ENCODE measurements at regions not wholly inside any gene's neighbourhood (a gene's known extent, or its start where the extent isn't known, plus 50 kb on each side); places are given as distances from the start of the nearest gene placed in this dataset.

GRCh38 chr1:9419369-9420041, 119.8 kb upstream of the SLC25A33 start:
- no peak for DNase-seq

- no peak for DNase-seq
These were observed 118.3 kb upstream of the SLC25A33 start for GRCh38 chr1:9420835-9421532.

- DNase-seq = no peak
These were observed 117.8 kb upstream of the SLC25A33 start for GRCh38 chr1:9421533-9421873.

GRCh38 chr1:9422321-9422720, 116.9 kb upstream of the SLC25A33 start:
- no peak for DNase-seq

DNA sequence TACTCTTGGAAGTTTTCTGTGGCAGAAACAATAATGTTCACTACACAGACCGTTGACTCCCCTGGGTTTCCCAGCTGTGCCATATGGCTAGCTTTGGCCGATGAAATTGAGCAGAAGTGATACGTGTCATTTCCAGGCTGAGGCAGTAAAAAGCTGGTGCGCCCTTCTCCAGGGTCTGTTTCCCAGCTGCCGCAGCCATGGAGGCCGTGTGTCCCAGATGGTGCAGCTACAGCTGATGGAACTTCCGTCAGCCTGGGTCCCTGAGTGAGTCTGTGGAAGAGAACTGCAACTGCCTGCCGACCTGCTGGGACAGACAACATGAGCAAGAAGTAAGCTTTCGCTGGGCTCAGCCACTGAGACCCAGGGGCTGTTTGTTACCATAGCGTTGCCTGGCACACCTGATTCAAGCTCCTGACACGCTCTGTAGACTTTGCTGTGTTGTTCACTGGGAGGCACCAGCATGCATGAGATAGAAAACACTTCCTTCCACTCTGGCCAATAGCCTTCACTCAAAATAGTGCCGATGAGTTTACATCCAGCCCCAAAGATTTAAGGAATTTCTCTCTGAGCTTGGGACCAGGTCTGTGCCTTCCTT, 116.3 kb upstream of the SLC25A33 start:
- no peak for DNase-seq

- no peak for DNase-seq
These were observed 115.0 kb upstream of the SLC25A33 start for GRCh38 chr1:9424261-9424660.

DNA sequence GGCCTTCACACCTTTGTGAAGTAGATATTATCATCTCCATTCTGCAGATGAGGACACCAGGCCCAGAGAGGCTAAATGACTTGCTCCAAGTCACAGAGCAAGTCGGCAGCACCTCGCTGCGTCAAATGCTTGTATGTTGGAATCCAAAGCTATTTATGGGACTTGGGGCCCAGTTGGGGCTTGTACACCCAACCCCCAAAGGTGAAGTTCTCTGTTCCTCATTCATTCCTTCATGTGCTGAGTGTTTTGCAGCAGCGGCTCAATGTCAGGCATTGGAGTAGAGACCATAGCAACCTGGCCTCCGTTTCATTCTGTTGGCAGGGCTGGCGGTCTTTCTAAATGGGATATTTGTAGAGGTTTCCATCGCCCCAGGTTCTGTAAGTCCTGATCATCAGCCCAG, 113.4 kb upstream of the SLC25A33 start:
- DNase-seq = no peak

DNA sequence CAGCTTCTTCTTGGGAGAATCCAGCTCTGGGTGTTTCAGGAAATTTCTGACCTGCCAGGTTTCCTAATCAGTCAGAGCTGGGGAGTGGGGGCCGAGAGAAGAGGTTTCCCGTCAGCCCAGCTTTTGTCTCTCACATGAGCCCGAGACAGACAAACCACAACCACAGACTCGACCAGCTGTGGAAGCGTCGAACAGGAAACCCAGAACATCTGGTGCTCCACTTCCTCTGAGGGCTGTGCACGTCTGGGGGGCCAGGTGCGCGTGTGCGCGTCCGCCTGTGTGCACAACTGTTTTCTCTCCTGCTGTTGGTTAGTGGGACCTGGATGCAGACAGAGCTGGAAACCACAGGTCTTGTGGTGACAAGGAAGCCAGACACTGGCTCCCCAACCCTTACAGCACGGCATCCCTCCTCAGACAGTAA, 113.0 kb upstream of the SLC25A33 start:
- no peak for DNase-seq

GRCh38 chr1:9427388-9427787, 111.9 kb upstream of the SLC25A33 start:
- DNase-seq = no peak

DNA sequence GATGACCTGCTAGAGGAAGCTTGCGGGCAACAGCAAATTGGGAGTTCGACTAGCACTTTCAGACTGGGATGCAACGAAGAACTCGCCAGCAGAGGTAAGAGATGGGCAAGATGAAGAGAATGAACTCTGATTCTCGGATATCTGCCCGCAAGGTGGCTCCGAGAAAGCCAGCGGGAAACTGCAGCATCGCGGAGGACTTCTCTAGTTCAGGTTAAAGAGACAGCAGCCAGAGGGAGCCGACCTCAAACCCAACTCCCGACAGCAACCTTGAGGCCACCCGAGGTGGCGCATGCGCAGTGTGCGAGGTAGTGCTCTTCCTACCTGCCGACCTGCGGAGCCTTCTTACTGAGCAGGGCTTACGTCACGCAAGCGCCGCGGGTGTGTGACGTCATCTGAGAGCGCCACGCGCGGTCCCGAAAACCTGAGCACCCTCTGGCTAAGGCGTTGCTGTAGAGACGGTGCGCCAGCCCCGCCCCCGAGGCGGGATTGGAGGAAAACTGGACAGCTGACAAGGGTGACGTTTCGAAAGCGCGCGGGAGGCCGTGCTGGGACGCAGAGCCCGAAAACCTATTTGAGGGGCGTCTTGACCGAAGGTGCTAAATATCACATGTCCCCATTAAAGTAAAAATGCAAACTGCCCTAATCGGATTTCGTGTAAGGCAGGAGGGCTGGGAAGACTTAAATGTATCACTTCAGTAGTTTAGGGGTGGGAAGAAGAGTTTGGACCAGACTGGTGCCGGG, 110.5 kb upstream of the SLC25A33 start:
- DNase-seq = peak; percentile 97

- no peak for DNase-seq
These were observed 109.9 kb upstream of the SLC25A33 start for GRCh38 chr1:9429342-9429711.

DNA sequence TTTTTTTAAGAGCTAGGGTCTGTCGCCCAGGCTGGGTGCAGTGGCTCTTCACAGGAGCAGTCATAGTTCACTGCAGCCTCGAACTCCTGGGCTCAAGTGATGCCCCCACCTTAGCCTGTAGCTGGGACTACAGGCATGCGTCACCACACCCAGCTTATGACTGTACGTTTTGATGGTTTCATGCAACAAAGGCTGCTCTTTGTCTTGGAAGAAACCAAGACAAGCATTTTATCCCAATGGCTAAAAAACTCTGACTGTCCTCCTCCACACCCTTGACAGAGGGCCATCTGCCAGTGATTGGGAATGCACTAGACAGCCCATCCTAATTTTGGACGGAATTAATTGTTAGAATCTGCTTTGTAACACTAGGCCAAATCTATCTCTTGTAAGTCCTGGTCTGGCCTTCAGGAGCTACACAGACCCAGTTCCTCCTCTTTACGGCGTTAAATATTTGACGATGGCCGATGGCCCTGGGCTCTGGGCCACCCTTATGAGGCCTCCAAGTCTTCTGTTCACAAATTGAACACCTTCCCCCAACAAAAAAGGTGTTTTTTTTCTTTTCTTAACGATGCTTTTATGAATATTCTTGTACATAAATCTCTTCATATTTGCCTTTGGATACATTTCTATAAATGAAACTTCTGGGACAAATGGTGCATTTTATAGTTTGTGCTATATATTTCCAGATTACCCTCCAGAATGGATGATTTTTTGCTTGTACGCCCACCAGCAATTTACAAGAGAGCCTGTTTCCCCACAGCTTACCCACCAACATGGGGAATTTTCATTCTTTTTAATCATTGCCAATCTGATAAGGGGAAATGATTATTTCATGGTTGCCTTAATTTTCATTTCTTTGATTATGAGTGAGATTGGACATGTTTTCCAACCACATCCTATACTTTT, 104.8 kb upstream of the SLC25A33 start:
- no peak for DNase-seq

DNA sequence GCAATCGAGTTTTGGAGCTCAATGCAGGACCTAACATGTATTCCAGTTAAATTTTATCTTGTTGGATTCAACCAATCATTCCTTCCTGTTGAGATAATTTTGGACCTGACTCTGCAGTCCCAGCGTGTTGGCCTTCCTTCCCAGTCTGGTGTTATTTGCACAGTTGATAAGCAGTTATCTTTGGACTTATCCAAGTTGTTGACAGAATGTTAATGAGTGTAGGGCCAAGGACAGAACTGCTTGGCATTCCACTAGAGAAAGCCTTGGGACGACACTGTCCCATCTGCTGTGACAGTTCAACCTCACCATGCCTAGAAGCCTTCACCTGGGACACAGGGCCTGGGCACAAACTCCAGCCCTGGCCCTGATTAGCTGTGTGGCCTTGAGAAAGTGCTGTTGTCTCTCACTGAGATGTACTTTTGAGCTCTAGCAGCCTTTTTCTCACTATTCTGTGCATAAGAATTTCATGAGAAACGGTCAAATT, 104.1 kb upstream of the SLC25A33 start:
- DNase-seq = no peak

- no peak for DNase-seq
These were observed 103.2 kb upstream of the SLC25A33 start for GRCh38 chr1:9435854-9436640.

- peak; percentile 54 for DNase-seq
These were observed 101.3 kb upstream of the SLC25A33 start for GRCh38 chr1:9437961-9438430.

- DNase-seq = peak; percentile 85
These were observed 100.7 kb upstream of the SLC25A33 start for GRCh38 chr1:9438431-9439073.

DNA sequence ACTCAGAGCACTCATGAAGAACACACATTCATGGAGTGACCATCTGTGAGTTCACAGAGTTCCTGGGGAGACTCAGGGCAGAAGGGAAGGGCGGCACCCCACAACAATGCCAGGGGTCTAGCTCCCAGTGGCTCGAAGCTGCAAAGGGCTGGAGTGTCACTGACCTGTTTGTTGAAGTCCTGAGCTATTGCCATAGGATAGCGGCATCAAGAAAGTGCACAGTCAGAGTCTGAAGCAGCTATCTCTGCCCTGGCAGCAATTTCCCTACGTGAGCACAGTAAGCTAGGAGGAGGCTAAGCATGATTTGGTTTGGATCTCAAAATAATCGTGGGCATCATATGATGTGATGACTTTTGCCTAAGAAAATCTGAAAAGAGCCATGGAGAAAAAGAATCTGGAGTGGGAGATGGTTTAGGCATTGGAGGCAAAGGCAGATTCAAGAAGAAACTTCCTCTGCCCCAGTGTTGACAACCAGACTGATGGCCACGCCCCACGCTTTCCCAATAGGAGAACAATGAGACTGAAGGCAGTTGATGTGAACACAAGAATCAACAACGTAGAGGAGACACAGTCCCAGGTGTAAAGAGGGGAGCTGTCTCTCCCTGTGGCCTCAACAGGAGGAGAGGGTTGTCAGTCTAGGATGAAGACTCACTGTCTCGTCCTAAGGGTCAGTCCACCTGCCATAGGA, 100.0 kb upstream of the SLC25A33 start:
- no peak for DNase-seq

DNA sequence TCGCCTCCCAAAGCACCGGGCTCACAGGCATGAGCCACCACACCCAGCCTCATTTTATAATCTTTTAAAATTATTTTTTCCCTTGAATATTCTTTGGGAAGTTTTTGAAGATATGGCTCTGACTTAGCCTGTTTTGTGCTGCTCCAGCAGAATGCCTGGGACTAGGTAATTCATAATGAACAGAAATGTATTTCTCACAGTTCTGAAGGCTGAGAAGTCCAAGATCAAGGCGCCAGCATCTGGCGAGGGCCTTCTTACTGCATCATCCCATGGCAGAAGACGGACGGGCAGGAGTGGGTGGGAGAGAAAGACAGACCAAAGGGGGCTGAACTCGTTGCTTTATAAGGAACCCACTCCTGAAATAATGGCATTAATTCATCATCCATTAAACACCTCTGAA, 99.0 kb upstream of the SLC25A33 start:
- DNase-seq = no peak

DNA sequence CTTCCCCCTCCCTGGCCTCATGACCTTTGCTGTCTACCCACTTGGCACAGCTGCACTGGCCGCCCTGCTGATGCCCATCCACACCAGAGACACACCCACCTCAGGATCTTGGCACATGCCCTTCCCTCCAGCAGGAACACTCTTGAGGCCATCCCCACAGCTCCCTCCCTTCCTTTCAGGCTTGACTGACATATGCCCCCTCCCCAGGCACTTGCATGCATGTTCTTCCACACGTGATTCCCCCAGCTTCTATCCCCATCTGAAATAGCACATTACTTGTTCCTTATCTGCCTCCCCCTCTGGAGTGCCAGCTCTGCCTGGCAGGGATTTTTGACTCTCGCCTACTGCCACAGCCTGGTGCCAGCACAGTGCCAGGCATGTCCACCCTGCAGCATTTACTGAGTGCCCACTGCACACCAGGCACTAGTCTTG, 98.5 kb upstream of the SLC25A33 start:
- no peak for DNase-seq

- DNase-seq = no peak
These were observed 97.7 kb upstream of the SLC25A33 start for GRCh38 chr1:9441451-9442133.
